Liver (tissue), 8 donors: ENCODE measurements at regions not wholly inside any gene's neighbourhood (a gene's known extent, or its start where the extent isn't known, plus 50 kb on each side); places are given as distances from the start of the nearest gene placed in this dataset.
A peak's percentile ranks its signal among the peaks of the same experiment; 100 is the strongest.

Experiments
- DNase-seq: peaks from one replicate; pipeline ENCODE4 v3.0.0-alpha.2; 2017; ENCODE audit warnings: low spot score
- H3K27ac ChIP-seq, 2 donors: one replicate each; pipeline ENCODE4 v1.7.0; 2013; ENCODE audit warnings: inconsistent platforms in 2 of 2, low read length in 2 of 2, control low read depth in 1 of 2, low read depth in 1 of 2, mild to moderate bottlenecking in 1 of 2
- H3K27me3 ChIP-seq, 4 donors: one replicate each; pipeline versions ENCODE4 v1.6.1 to v1.7.0; 2013; ENCODE audit warnings: low read length in 3 of 4, inconsistent platforms in 1 of 4, mild to moderate bottlenecking in 1 of 4, moderate library complexity in 1 of 4; ENCODE audit not compliant: control insufficient read depth in 4 of 4, insufficient read depth in 4 of 4
- H3K36me3 ChIP-seq, 4 donors: one replicate each; pipeline versions ENCODE4 v1.6.1 to v1.7.0; 2013; ENCODE audit warnings: low read length in 3 of 4, mild to moderate bottlenecking in 3 of 4, low read depth in 1 of 4, moderate library complexity in 1 of 4; ENCODE audit not compliant: control insufficient read depth in 4 of 4, insufficient read depth in 3 of 4
- H3K4me1 ChIP-seq, 4 donors: one replicate each; pipeline versions ENCODE4 v1.6.1 to v1.7.0; 2013; ENCODE audit warnings: low read length in 3 of 4, mild to moderate bottlenecking in 3 of 4, moderate library complexity in 1 of 4; ENCODE audit not compliant: control insufficient read depth in 4 of 4, insufficient read depth in 4 of 4
- H3K4me3 ChIP-seq, 3 donors: one replicate each; pipeline versions ENCODE4 v1.6.1 to v1.7.0; 2013; ENCODE audit warnings: low read length in 3 of 3, control low read depth in 1 of 3, low read depth in 1 of 3, mild to moderate bottlenecking in 1 of 3
- H3K9ac ChIP-seq, 2 donors: one replicate each; pipeline ENCODE4 v1.7.0; 2013; ENCODE audit warnings: low read length in 2 of 2, mild to moderate bottlenecking in 2 of 2, moderate library complexity in 2 of 2, control low read depth in 1 of 2, low read depth in 1 of 2
- H3K9me3 ChIP-seq, 4 donors: one replicate each; pipeline versions ENCODE4 v1.6.1 to v1.7.0; 2013; ENCODE audit warnings: low read length in 3 of 4; ENCODE audit not compliant: control insufficient read depth in 4 of 4
- EGR1 ChIP-seq, 2 donors: IDR thresholded peaks; 2 replicates each; pipeline ENCODE4 v1.6.1; 2016 to 2018; ENCODE audit warnings: antibody characterized with exemption in 2 of 2, low read depth in 2 of 2
- FOXA1 ChIP-seq: IDR thresholded peaks from 2 replicates; pipeline ENCODE4 v1.6.1; 2016; ENCODE audit warnings: antibody characterized with exemption
- FOXA2 ChIP-seq: IDR thresholded peaks from 2 replicates; pipeline ENCODE4 v1.6.1; 2016; ENCODE audit warnings: antibody characterized with exemption
- GABPA ChIP-seq, 2 donors: IDR thresholded peaks in 1 of 2; conservative IDR thresholded peaks in 1 of 2; 2 replicates each; pipeline ENCODE4 v1.6.1; 2016; ENCODE audit warnings: antibody characterized with exemption in 2 of 2, mild to moderate bottlenecking in 1 of 2, moderate library complexity in 1 of 2
- HNF4A ChIP-seq, 2 donors: conservative IDR thresholded peaks; 2 replicates each; pipeline ENCODE4 v1.6.1; 2016; ENCODE audit warnings: antibody characterized with exemption in 2 of 2, mild to moderate bottlenecking in 2 of 2
- HNF4G ChIP-seq: IDR thresholded peaks from 2 replicates; pipeline ENCODE4 v1.6.1; 2016; ENCODE audit warnings: antibody characterized with exemption
- JUND ChIP-seq, 2 donors: IDR thresholded peaks; 2 replicates each; pipeline ENCODE4 v1.6.1; 2016; ENCODE audit warnings: antibody characterized with exemption in 2 of 2
- NR2F2 ChIP-seq: IDR thresholded peaks from 2 replicates; pipeline ENCODE4 v1.6.1; 2016; ENCODE audit warnings: antibody characterized with exemption
- RAD21 ChIP-seq, 2 donors: IDR thresholded peaks; 2 replicates each; pipeline ENCODE4 v1.6.1; 2016; ENCODE audit warnings: antibody characterized with exemption in 2 of 2, mild to moderate bottlenecking in 2 of 2
- RXRA ChIP-seq, 2 donors: IDR thresholded peaks; 2 replicates each; pipeline ENCODE4 v1.6.1; 2017 to 2018; ENCODE audit warnings: antibody characterized with exemption in 2 of 2, mild to moderate bottlenecking in 1 of 2
- SP1 ChIP-seq: IDR thresholded peaks from 2 replicates; pipeline ENCODE4 v1.6.1; 2018; ENCODE audit warnings: antibody characterized with exemption, mild to moderate bottlenecking
- TAF1 ChIP-seq: conservative IDR thresholded peaks from 2 replicates; pipeline ENCODE4 v1.6.1; 2016; ENCODE audit warnings: antibody characterized with exemption, mild to moderate bottlenecking
- YY1 ChIP-seq: IDR thresholded peaks from 2 replicates; pipeline ENCODE4 v1.6.1; 2016; ENCODE audit warnings: antibody characterized with exemption, mild to moderate bottlenecking
- WGBS: extraction: QIAGEN DNeasy Blood & Tissue Kit; methylation state at CpG from one replicate; pipeline ENCODE4 v1.1.7; 2013; 5-methylcytosine and 5-hydroxymethylcytosine counted together
- TF ChIP-seq, protein P1 (sequence below): IDR thresholded peaks from 2 replicates; pipeline ENCODE4 v1.6.1; 2016; ENCODE audit warnings: antibody characterized with exemption, mild to moderate bottlenecking
- TF ChIP-seq, protein P2 (sequence below): fragments of 150-350 bp; IDR thresholded peaks from 2 replicates; pipeline ENCODE4 v1.5.1; 2017; ENCODE audit warnings: improper control_type of control experiment, low read depth, low read length; ENCODE audit not compliant: missing input control
- TF ChIP-seq, protein P3 (sequence below): IDR thresholded peaks from 2 replicates; pipeline ENCODE4 v1.6.1; 2016; ENCODE audit warnings: antibody characterized with exemption
- donor health status: healthy.
- donor health status: healthy.
- donor health status: healthy.
- donor health status: healthy.
- donor health status: healthy.

DNA sequence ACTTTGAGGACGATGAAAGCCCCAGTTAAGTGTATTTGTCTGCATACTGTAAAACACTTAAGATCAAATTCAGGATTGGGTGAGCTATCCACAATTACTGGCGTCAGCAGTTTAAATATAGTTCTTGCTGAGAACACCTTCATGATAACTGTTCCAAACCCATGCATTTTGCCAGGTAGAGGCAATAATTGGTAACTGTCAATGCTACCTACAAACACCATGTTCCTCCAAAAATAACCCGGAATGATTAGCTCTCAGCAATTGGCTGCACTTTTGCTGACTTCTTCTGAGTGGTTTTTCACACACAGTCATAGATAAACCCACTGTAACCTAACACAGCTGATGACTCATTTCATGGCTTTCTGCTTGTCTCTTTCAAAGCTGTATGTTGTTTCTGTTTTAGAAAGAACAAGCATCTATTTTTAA, 1358.6 kb upstream of the GJE1 start:
- Histone ChIP-seq H3K27me3 (no peaks in the 10 kb centered on the region), H3K4me3 (no peak overlapping the region), H3K4me1 (no peaks in the 10 kb centered on the region), H3K27ac (no peak overlapping the region), H3K36me3 (no peaks in the 10 kb centered on the region), H3K9me3 (no peaks in the 10 kb centered on the region), H3K9ac (no peak overlapping the region)
- DNase-seq: no peak
- 55% methylated on average over 3 of the region's 3 CpGs for WGBS
- TF ChIP-seq JUND (IDR thresholded peaks at IDR 0.05) (peak; percentile 28 to 71), HNF4G (no peak)

DNA sequence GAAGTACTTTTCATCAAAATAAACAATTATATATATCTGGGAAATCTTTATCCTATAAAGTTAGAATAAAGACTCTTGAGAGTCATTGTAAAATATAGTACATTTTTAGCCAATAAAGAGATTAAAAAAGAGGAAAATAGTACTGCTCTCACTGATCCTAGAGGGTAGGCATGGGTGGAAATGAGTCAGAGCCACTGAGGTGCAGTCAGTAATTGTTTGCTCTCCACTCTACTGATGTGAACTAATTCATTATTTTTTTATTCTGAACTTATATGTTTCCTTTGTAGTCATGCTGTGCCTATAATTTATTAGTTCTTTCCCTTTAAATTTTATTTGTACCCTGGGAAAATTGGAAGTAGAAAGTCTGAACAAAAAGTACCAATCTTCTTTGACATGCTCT, 1359.4 kb upstream of the GJE1 start:
- Histone ChIP-seq H3K36me3 (no peaks in the 10 kb centered on the region), H3K4me3 (no peak overlapping the region), H3K4me1 (no peaks in the 10 kb centered on the region), H3K27me3 (no peaks in the 10 kb centered on the region), H3K9ac (no peak overlapping the region), H3K27ac (no peak overlapping the region), H3K9me3 (no peaks in the 10 kb centered on the region)
- no peak for TF ChIP-seq YY1
- TF ChIP-seq, protein P1, sequence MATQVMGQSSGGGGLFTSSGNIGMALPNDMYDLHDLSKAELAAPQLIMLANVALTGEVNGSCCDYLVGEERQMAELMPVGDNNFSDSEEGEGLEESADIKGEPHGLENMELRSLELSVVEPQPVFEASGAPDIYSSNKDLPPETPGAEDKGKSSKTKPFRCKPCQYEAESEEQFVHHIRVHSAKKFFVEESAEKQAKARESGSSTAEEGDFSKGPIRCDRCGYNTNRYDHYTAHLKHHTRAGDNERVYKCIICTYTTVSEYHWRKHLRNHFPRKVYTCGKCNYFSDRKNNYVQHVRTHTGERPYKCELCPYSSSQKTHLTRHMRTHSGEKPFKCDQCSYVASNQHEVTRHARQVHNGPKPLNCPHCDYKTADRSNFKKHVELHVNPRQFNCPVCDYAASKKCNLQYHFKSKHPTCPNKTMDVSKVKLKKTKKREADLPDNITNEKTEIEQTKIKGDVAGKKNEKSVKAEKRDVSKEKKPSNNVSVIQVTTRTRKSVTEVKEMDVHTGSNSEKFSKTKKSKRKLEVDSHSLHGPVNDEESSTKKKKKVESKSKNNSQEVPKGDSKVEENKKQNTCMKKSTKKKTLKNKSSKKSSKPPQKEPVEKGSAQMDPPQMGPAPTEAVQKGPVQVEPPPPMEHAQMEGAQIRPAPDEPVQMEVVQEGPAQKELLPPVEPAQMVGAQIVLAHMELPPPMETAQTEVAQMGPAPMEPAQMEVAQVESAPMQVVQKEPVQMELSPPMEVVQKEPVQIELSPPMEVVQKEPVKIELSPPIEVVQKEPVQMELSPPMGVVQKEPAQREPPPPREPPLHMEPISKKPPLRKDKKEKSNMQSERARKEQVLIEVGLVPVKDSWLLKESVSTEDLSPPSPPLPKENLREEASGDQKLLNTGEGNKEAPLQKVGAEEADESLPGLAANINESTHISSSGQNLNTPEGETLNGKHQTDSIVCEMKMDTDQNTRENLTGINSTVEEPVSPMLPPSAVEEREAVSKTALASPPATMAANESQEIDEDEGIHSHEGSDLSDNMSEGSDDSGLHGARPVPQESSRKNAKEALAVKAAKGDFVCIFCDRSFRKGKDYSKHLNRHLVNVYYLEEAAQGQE: no peak
- no peak for TF ChIP-seq HNF4A (conservative IDR thresholded peaks at IDR 0.05)
- no peak for TF ChIP-seq RAD21 (IDR thresholded peaks at IDR 0.05)
- no peak for TF ChIP-seq SP1
- no peak for TF ChIP-seq FOXA2
- TF ChIP-seq, protein P2, sequence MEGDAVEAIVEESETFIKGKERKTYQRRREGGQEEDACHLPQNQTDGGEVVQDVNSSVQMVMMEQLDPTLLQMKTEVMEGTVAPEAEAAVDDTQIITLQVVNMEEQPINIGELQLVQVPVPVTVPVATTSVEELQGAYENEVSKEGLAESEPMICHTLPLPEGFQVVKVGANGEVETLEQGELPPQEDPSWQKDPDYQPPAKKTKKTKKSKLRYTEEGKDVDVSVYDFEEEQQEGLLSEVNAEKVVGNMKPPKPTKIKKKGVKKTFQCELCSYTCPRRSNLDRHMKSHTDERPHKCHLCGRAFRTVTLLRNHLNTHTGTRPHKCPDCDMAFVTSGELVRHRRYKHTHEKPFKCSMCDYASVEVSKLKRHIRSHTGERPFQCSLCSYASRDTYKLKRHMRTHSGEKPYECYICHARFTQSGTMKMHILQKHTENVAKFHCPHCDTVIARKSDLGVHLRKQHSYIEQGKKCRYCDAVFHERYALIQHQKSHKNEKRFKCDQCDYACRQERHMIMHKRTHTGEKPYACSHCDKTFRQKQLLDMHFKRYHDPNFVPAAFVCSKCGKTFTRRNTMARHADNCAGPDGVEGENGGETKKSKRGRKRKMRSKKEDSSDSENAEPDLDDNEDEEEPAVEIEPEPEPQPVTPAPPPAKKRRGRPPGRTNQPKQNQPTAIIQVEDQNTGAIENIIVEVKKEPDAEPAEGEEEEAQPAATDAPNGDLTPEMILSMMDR: no peak
- no peak for TF ChIP-seq HNF4G
- TF ChIP-seq FOXA1: no peak
- TF ChIP-seq JUND (IDR thresholded peaks at IDR 0.05): no peak
- no peak for TF ChIP-seq RXRA (IDR thresholded peaks at IDR 0.05)
- no peak for TF ChIP-seq NR2F2
- no peak for DNase-seq

DNA sequence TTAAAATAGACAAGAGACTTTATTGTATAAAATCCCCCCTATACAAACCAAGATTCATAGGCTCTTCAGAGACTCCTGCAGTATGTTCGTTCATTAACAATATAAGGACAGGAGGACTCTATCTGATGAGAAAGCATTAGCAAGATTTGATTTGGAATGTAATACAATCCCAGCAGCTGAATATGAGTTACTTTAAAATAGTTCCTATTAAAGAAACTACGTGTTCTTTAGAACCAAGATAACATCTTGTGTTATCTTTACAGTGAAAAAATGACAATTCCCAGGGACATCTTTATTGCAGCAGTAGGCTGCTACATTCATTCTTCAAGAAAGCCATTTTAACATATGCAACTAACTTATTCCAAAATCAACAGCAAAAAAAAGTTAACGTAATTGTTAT, 1360.1 kb upstream of the GJE1 start:
- H3K36me3 ChIP-seq: no peaks in the 10 kb centered on the region
- peaks cover 0 to 2% (median 0%) of the 10 kb centered on the region in 4 donors for H3K9me3 ChIP-seq
- TF ChIP-seq, protein P3, sequence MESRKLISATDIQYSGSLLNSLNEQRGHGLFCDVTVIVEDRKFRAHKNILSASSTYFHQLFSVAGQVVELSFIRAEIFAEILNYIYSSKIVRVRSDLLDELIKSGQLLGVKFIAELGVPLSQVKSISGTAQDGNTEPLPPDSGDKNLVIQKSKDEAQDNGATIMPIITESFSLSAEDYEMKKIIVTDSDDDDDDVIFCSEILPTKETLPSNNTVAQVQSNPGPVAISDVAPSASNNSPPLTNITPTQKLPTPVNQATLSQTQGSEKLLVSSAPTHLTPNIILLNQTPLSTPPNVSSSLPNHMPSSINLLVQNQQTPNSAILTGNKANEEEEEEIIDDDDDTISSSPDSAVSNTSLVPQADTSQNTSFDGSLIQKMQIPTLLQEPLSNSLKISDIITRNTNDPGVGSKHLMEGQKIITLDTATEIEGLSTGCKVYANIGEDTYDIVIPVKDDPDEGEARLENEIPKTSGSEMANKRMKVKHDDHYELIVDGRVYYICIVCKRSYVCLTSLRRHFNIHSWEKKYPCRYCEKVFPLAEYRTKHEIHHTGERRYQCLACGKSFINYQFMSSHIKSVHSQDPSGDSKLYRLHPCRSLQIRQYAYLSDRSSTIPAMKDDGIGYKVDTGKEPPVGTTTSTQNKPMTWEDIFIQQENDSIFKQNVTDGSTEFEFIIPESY: no peak
- no peak for TF ChIP-seq RXRA (IDR thresholded peaks at IDR 0.05)
- no peak for TF ChIP-seq SP1
- TF ChIP-seq YY1: no peak
- no peak for TF ChIP-seq GABPA (IDR thresholded peaks at IDR 0.05 in 1 of 2, conservative IDR thresholded peaks at IDR 0.05 in 1 of 2)
- TF ChIP-seq TAF1: no peak
- no peak for TF ChIP-seq EGR1 (IDR thresholded peaks at IDR 0.05; ENCODE audit: low read depth in 2 of 2)
- TF ChIP-seq, protein P1: no peak
- H3K9ac ChIP-seq: no peak overlapping the region
- no peaks in the 10 kb centered on the region for H3K27me3 ChIP-seq
- no peaks in the 10 kb centered on the region for H3K4me1 ChIP-seq
- no peak overlapping the region for H3K27ac ChIP-seq
- 64% methylated on average over 3 of the region's 3 CpGs for WGBS
- DNase-seq: no peak
- no peak overlapping the region for H3K4me3 ChIP-seq
